ENCODE measurements at regions not wholly inside any gene's neighbourhood (a gene's known extent, or its start where the extent isn't known, plus 50 kb on each side); places are given as distances from the start of the nearest gene placed in this dataset.

- Histone ChIP-seq H4K5ac (ENCODE audit: low read depth, low read length) (no peak overlapping the region), H3K14ac (replicated peaks; ENCODE audit: low read depth, low read length) (no peak overlapping the region), H3K9ac (ENCODE audit: low read depth, low read length) (no peak overlapping the region), H2AK5ac (ENCODE audit: low read depth, low read length) (no peak overlapping the region), H2BK120ac (ENCODE audit: low read depth, low read length) (no peak overlapping the region), H3K18ac (ENCODE audit: low read depth, low read length) (no peak overlapping the region), H3K4ac (ENCODE audit: low read depth, low read length) (no peak overlapping the region), H3K9me3 (ENCODE audit: control insufficient read depth, insufficient read depth, low read length) (peaks cover 3% of the 10 kb centered on the region; the same call in 1 of the 2 replicates), H3K9me1 (ENCODE audit: insufficient read depth, low read length) (no peaks in the 10 kb centered on the region), H3K4me2 (ENCODE audit: low read depth, low read length) (no peak overlapping the region), H3K4me1 (ENCODE audit: control insufficient read depth, insufficient read depth, low read length) (no peaks in the 10 kb centered on the region), H4K91ac (ENCODE audit: insufficient read depth, low read depth, low read length) (no peak overlapping the region), H2BK20ac (ENCODE audit: low read depth, low read length) (no peak overlapping the region), H2AK9ac (replicated peaks; ENCODE audit: low read depth, low read length, poor library complexity) (no peak overlapping the region), H2AFZ (replicated peaks; ENCODE audit: low read length, poor library complexity) (no peak overlapping the region), H3K23ac (ENCODE audit: low read depth, low read length) (no peak overlapping the region), H3K56ac (ENCODE audit: extremely low read depth, insufficient read depth, low read length) (no peak overlapping the region), H3K27me3 (ENCODE audit: control insufficient read depth, insufficient read depth, low read length) (no peaks in the 10 kb centered on the region), H3K27ac (ENCODE audit: insufficient read depth, low read length) (no peak overlapping the region), H3K4me3 (ENCODE audit: insufficient read depth, low read depth, low read length) (no peak overlapping the region), H2BK5ac (ENCODE audit: low read depth, low read length, poor library complexity, severe bottlenecking) (no peak overlapping the region), H4K8ac (ENCODE audit: low read depth in 2 of 2, low read length in 2 of 2) (no peak overlapping the region), H2BK15ac (ENCODE audit: low read depth, low read length) (no peak overlapping the region), H3K36me3 (ENCODE audit: control insufficient read depth, insufficient read depth, low read length) (no peaks in the 10 kb centered on the region), H3K79me1 (ENCODE audit: low read depth in 1 of 2, low read length in 2 of 2) (no peaks in the 10 kb centered on the region), H4K20me1 (ENCODE audit: insufficient read depth, low read length) (no peaks in the 10 kb centered on the region)
- BruUV-seq (replicated peaks), result no TSS peak
- dilution Hi-C loops (cut with HindIII; ENCODE audit: low sequenced_read_pairs, unreplicated experiment), result no loop called here
- 0 out of 2 replicates have a peak, but pooled peaks have one; percentile 44 for TF ChIP-seq MAFK (IDR thresholded peaks at IDR 0.05; ENCODE audit: low read depth, low read length)
- TF ChIP-seq, protein P1, sequence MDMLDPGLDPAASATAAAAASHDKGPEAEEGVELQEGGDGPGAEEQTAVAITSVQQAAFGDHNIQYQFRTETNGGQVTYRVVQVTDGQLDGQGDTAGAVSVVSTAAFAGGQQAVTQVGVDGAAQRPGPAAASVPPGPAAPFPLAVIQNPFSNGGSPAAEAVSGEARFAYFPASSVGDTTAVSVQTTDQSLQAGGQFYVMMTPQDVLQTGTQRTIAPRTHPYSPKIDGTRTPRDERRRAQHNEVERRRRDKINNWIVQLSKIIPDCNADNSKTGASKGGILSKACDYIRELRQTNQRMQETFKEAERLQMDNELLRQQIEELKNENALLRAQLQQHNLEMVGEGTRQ (IDR thresholded peaks at IDR 0.05; ENCODE audit: low read depth, low read length), result no peak
- ChIA-PET CTCF (no interaction called here), POLR2A (ENCODE audit: unreplicated experiment) (no interaction called here)
- no peak for ATAC-seq (ENCODE audit: low read depth)
- no peak for DNase-seq
- WGBS, 2 experiments (ENCODE audit: extremely low coverage in 2 of 2, insufficient read length in 1 of 2), result no CpG with 5 or more reads among the region's 4 CpGs
- intact Hi-C loops (cut with micrococcal nuclease), result no loop called here
- in situ Hi-C loops (cut with MboI; ENCODE audit: low sequenced_read_pairs), result no loop called here
Measured at GRCh38 chr7:51685794-51686193, 369.2 kb upstream of the COBL start.
